GM12891 (cell line): ENCODE measurements at regions not wholly inside any gene's neighbourhood (a gene's known extent, or its start where the extent isn't known, plus 50 kb on each side); places are given as distances from the start of the nearest gene placed in this dataset.

ENCODE experiments used
- POLR2A ChIP-seq: IDR thresholded peaks from 2 replicates; pipeline ENCODE4 v1.6.1; 2011; ENCODE audit warnings: low read depth, low read length, control low read depth
- POLR2AphosphoS5 ChIP-seq: IDR thresholded peaks from 2 replicates; pipeline ENCODE4 v1.6.1; 2011; ENCODE audit warnings: low read depth, low read length, control low read depth
- POU2F2 ChIP-seq: IDR thresholded peaks from 2 replicates; pipeline ENCODE4 v1.6.1; 2011; ENCODE audit warnings: low read depth, mild to moderate bottlenecking, control low read depth, low read length, moderate library complexity
- TAF1 ChIP-seq: IDR thresholded peaks from 2 replicates; pipeline ENCODE4 v1.6.1; 2011; ENCODE audit warnings: low read depth, low read length, control low read depth

DNA sequence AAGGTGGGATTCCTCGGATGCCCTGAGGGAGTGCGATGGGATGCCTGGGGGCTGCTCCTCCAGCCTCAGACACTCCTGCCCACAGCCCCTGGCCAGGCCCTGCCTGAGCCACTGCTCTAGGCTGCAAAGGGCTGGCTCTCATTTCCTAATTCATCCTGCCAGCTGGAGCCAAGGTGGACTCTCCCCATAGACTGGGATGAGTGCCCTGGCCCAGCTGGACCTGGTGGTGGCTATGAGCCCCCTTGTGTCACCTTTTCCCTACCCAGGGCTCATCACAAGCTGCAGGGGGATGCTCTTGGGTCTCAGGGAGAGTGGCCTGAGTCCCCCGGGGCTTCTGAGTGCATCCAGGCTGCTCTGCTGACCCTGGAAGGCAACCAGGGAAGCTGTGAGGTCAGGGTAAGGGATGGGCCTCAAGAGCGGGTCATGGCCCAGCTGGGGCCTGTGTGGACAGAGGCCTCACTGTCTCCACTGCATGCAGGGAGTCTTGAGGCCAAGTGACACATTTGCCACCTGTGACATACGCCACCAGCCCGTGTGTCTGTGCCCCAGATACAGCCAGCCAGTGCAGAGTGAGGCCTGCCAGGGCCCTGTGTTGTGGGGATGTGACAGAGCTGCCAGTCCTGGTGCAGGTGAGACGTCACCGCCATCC is 102.7 kb upstream of the IER5L start:
- TF ChIP-seq POLR2A, result no peak
- TF ChIP-seq TAF1, result no peak
- TF ChIP-seq POU2F2, result no peak
- TF ChIP-seq POLR2AphosphoS5, result no peak
